Fibroblast of lung (primary cell): ENCODE measurements at regions not wholly inside any gene's neighbourhood (a gene's known extent, or its start where the extent isn't known, plus 50 kb on each side); places are given as distances from the start of the nearest gene placed in this dataset.

Experiments used
- EZH2 ChIP-seq: IDR thresholded peaks from 2 replicates; pipeline ENCODE4 v1.5.1; 2012; ENCODE audit warnings: low read length, control low read depth, mild to moderate bottlenecking; ENCODE audit errors: missing control alignments
- TF ChIP-seq, protein P1 (sequence below), 2 donors: IDR thresholded peaks in 1 of 2; conservative IDR thresholded peaks in 1 of 2; 1 replicate in 1 of 2; 2 replicates in 1 of 2; pipeline ENCODE4 v1.5.1; 2011 to 2012; ENCODE audit warnings: low read length in 2 of 2, control low read depth in 1 of 2, inconsistent platforms in 1 of 2, low read depth in 1 of 2, mild to moderate bottlenecking in 1 of 2

GRCh38 chr1:22229379-22229778, 86.5 kb upstream of the WNT4 start:
- TF ChIP-seq, protein P1, sequence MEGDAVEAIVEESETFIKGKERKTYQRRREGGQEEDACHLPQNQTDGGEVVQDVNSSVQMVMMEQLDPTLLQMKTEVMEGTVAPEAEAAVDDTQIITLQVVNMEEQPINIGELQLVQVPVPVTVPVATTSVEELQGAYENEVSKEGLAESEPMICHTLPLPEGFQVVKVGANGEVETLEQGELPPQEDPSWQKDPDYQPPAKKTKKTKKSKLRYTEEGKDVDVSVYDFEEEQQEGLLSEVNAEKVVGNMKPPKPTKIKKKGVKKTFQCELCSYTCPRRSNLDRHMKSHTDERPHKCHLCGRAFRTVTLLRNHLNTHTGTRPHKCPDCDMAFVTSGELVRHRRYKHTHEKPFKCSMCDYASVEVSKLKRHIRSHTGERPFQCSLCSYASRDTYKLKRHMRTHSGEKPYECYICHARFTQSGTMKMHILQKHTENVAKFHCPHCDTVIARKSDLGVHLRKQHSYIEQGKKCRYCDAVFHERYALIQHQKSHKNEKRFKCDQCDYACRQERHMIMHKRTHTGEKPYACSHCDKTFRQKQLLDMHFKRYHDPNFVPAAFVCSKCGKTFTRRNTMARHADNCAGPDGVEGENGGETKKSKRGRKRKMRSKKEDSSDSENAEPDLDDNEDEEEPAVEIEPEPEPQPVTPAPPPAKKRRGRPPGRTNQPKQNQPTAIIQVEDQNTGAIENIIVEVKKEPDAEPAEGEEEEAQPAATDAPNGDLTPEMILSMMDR (conservative IDR thresholded peaks at IDR 0.05 in 1 of 2, IDR thresholded peaks at IDR 0.05 in 1 of 2; ENCODE audit: low read depth in 1 of 2, low read length in 2 of 2): no peak
- TF ChIP-seq EZH2: no peak
